ENCODE measurements at regions not wholly inside any gene's neighbourhood (a gene's known extent, or its start where the extent isn't known, plus 50 kb on each side); places are given as distances from the start of the nearest gene placed in this dataset.

GRCh38 chr3:177802151-177802900 lies 605.0 kb upstream of the TBL1XR1 start:
- TF ChIP-seq EP300 (IDR thresholded peaks at IDR 0.05): no peak
- no peak for TF ChIP-seq CTCF (IDR thresholded peaks at IDR 0.05)
